Kidney epithelial cell (primary cell): ENCODE measurements at regions not wholly inside any gene's neighbourhood (a gene's known extent, or its start where the extent isn't known, plus 50 kb on each side); places are given as distances from the start of the nearest gene placed in this dataset.

Experiments used
- DNase-seq: peaks from one replicate; pipeline ENCODE4 v3.0.0-alpha.2; 2010; ENCODE audit warnings: low read depth
- H3K27me3 ChIP-seq: 2 replicates; pipeline ENCODE4 v1.6.0; 2011; ENCODE audit warnings: low read length; ENCODE audit not compliant: control insufficient read depth, insufficient read depth
- H3K36me3 ChIP-seq: 2 replicates; pipeline ENCODE4 v1.5.1; 2011; ENCODE audit warnings: low read length; ENCODE audit not compliant: control insufficient read depth, insufficient read depth
- H3K4me3 ChIP-seq: 2 replicates; pipeline ENCODE4 v1.5.1; 2011; ENCODE audit warnings: low read depth, mild to moderate bottlenecking, control low read depth, low read length
- CTCF ChIP-seq: IDR thresholded peaks from 2 replicates; pipeline ENCODE4 v1.5.1; 2011; ENCODE audit warnings: mild to moderate bottlenecking, moderate library complexity, low read length, control low read depth, inconsistent platforms; ENCODE audit not compliant: insufficient read depth, poor library complexity, severe bottlenecking

GRCh38 chr1:101290922-101291561 lies 54.2 kb downstream of the S1PR1 start:
- H3K4me3 ChIP-seq, result no peak overlapping the region
- no peak for DNase-seq
- H3K27me3 ChIP-seq, result no peaks in the 10 kb centered on the region
- TF ChIP-seq CTCF, result no peak
- H3K36me3 ChIP-seq, result no peaks in the 10 kb centered on the region

- DNase-seq, result no peak
- Histone ChIP-seq H3K36me3 (no peaks in the 10 kb centered on the region), H3K4me3 (no peak overlapping the region), H3K27me3 (no peaks in the 10 kb centered on the region)
- no peak for TF ChIP-seq CTCF
These were observed 55.0 kb downstream of the S1PR1 start for GRCh38 chr1:101291562-101292380.

- H3K36me3 ChIP-seq, result no peaks in the 10 kb centered on the region
- no peak overlapping the region for H3K4me3 ChIP-seq
- DNase-seq, result no peak
- TF ChIP-seq CTCF, result no peak
- H3K27me3 ChIP-seq, result no peaks in the 10 kb centered on the region
These were observed 56.7 kb downstream of the S1PR1 start for GRCh38 chr1:101293461-101294051.

GRCh38 chr1:101295209-101295608 lies 58.4 kb downstream of the S1PR1 start:
- no peak for TF ChIP-seq CTCF
- H3K4me3 ChIP-seq, result no peak overlapping the region
- no peaks in the 10 kb centered on the region for H3K27me3 ChIP-seq
- H3K36me3 ChIP-seq, result no peaks in the 10 kb centered on the region
- no peak for DNase-seq

- Histone ChIP-seq H3K4me3 (no peak overlapping the region), H3K36me3 (no peaks in the 10 kb centered on the region), H3K27me3 (no peaks in the 10 kb centered on the region)
- no peak for TF ChIP-seq CTCF
- DNase-seq, result no peak
These were observed 61.8 kb downstream of the S1PR1 start for GRCh38 chr1:101298663-101299062.
